GM12872 (cell line): ENCODE measurements at regions not wholly inside any gene's neighbourhood (a gene's known extent, or its start where the extent isn't known, plus 50 kb on each side); places are given as distances from the start of the nearest gene placed in this dataset.

Experiments
- TF ChIP-seq, protein P1 (sequence below): IDR thresholded peaks from 3 replicates; pipeline ENCODE4 v1.5.1; 2011; ENCODE audit warnings: low read depth, mild to moderate bottlenecking, low read length, moderate library complexity; ENCODE audit not compliant: insufficient read depth

GRCh38 chr3:73933585-73933984 is 308.8 kb upstream of the PDZRN3 start:
- TF ChIP-seq, protein P1, sequence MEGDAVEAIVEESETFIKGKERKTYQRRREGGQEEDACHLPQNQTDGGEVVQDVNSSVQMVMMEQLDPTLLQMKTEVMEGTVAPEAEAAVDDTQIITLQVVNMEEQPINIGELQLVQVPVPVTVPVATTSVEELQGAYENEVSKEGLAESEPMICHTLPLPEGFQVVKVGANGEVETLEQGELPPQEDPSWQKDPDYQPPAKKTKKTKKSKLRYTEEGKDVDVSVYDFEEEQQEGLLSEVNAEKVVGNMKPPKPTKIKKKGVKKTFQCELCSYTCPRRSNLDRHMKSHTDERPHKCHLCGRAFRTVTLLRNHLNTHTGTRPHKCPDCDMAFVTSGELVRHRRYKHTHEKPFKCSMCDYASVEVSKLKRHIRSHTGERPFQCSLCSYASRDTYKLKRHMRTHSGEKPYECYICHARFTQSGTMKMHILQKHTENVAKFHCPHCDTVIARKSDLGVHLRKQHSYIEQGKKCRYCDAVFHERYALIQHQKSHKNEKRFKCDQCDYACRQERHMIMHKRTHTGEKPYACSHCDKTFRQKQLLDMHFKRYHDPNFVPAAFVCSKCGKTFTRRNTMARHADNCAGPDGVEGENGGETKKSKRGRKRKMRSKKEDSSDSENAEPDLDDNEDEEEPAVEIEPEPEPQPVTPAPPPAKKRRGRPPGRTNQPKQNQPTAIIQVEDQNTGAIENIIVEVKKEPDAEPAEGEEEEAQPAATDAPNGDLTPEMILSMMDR, result no peak

GRCh38 chr3:73927203-73927570 is 302.4 kb upstream of the PDZRN3 start:
- TF ChIP-seq, protein P1, result no peak

GRCh38 chr3:73926360-73927202 is 301.8 kb upstream of the PDZRN3 start:
- TF ChIP-seq, protein P1, result no peak

- TF ChIP-seq, protein P1, result no peak
Measured at GRCh38 chr3:73925011-73925410, 300.3 kb upstream of the PDZRN3 start.

DNA sequence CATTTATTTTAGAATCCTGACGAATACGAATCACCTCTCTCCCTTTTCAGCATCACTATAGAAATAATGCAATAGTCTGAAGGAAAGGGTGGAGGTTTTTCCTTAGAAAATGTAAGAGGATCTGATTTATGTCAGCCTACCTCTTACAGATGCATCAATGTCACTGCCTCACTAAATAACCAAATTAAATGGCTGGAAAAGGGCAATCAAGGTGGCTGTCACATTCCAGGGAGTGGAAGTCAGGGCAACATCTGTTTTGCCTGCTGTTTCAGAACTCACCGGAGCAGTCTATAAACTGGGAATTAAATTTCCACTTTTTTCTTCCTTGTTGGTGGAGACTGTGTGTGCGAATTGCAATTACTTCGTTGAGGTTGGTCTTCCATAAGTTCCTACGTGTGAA is 299.3 kb upstream of the PDZRN3 start:
- TF ChIP-seq, protein P1, result no peak

- TF ChIP-seq, protein P1, result no peak
Measured at GRCh38 chr3:73917643-73918042, 292.9 kb upstream of the PDZRN3 start.

- TF ChIP-seq, protein P1, result no peak
Measured at GRCh38 chr3:73915886-73916285, 291.1 kb upstream of the PDZRN3 start.
